HEK293T (cell line): ENCODE measurements at regions not wholly inside any gene's neighbourhood (a gene's known extent, or its start where the extent isn't known, plus 50 kb on each side); places are given as distances from the start of the nearest gene placed in this dataset.

Source experiments
- CTCF ChIA-PET: fragments of 350-600 bp; formaldehyde crosslinking; extraction: SDS; loops from one replicate; lab custom pipeline; 2021; ENCODE audit warnings: antibody characterized with exemption, inconsistent platforms; lab: Yijun Ruan, JAX
- POLR2A ChIA-PET: fragments of 350-600 bp; formaldehyde crosslinking; extraction: SDS; loops from one replicate; lab custom pipeline; 2020; ENCODE audit warnings: antibody characterized with exemption, inconsistent platforms; lab: Yijun Ruan, JAX
- DNase-seq: peaks from one replicate; pipeline ENCODE4 v3.0.0; 2012; ENCODE audit warnings: mixed read lengths; ENCODE audit errors: extremely low spot score
- ARNT ChIP-seq: fragments of 450-650 bp; IDR thresholded peaks from 2 replicates; pipeline ENCODE4 v1.6.1; 2017; ENCODE audit warnings: mild to moderate bottlenecking
- BHLHE40 ChIP-seq: fragments of 450-650 bp; IDR thresholded peaks from 2 replicates; pipeline ENCODE4 v1.6.1; 2016; ENCODE audit warnings: mild to moderate bottlenecking, moderate library complexity, borderline replicate concordance
- CTBP1 ChIP-seq: fragments of 450-650 bp; IDR thresholded peaks from 2 replicates; pipeline ENCODE4 v1.6.1; 2016; ENCODE audit warnings: borderline replicate concordance
- ELF4 ChIP-seq: fragments of 450-650 bp; IDR thresholded peaks from 2 replicates; pipeline ENCODE4 v1.6.1; 2017; ENCODE audit warnings: antibody characterized with exemption
- FOXA1 ChIP-seq: fragments of 450-650 bp; IDR thresholded peaks from 2 replicates; pipeline ENCODE4 v1.6.1; 2016; ENCODE audit warnings: mild to moderate bottlenecking
- FOXK2 ChIP-seq: fragments of 450-650 bp; IDR thresholded peaks from 2 replicates; pipeline ENCODE4 v1.6.1; 2016; ENCODE audit warnings: mild to moderate bottlenecking
- FOXM1 ChIP-seq: fragments of 450-650 bp; IDR thresholded peaks from 2 replicates; pipeline ENCODE4 v1.6.1; 2017; ENCODE audit warnings: mild to moderate bottlenecking, borderline replicate concordance
- HDGF ChIP-seq: fragments of 450-650 bp; IDR thresholded peaks from 2 replicates; pipeline ENCODE4 v1.6.1; 2017; ENCODE audit warnings: antibody characterized with exemption, borderline replicate concordance
- L3MBTL2 ChIP-seq: fragments of 450-650 bp; conservative IDR thresholded peaks from 2 replicates; pipeline ENCODE4 v1.6.1; 2016; ENCODE audit warnings: mild to moderate bottlenecking
- LEF1 ChIP-seq: fragments of 450-650 bp; IDR thresholded peaks from 2 replicates; pipeline ENCODE4 v1.6.1; 2017; ENCODE audit warnings: mild to moderate bottlenecking, borderline replicate concordance
- NFRKB ChIP-seq: fragments of 450-650 bp; IDR thresholded peaks from 2 replicates; pipeline ENCODE4 v1.6.1; 2016; ENCODE audit warnings: mild to moderate bottlenecking, moderate library complexity
- PKNOX1 ChIP-seq: fragments of 450-650 bp; IDR thresholded peaks from 2 replicates; pipeline ENCODE4 v1.6.1; 2016
- SP1 ChIP-seq: fragments of 450-650 bp; IDR thresholded peaks from 2 replicates; pipeline ENCODE4 v1.6.1; 2017
- SUZ12 ChIP-seq: fragments of 450-650 bp; IDR thresholded peaks from 2 replicates; pipeline ENCODE4 v1.6.1; 2016; ENCODE audit warnings: mild to moderate bottlenecking
- TARDBP ChIP-seq: fragments of 450-650 bp; IDR thresholded peaks from 2 replicates; pipeline ENCODE4 v1.6.1; 2016
- ZNF384 ChIP-seq: fragments of 450-650 bp; IDR thresholded peaks from 2 replicates; pipeline ENCODE4 v1.6.1; 2016

GRCh38 chr11:119793335-119793984 lies 64.5 kb upstream of the NECTIN1 start:
- DNase-seq = no peak
- ChIA-PET CTCF (interaction anchor here (0.8 kb wide), 1 partner anchor 13 kb away, joined by 4 read pairs; no protein-coding TSS in a partner anchor), POLR2A (no interaction called here)
- TF ChIP-seq TARDBP (no peak), NFRKB (no peak), FOXA1 (no peak), PKNOX1 (no peak), ARNT (no peak), SP1 (no peak), ZNF384 (no peak), FOXK2 (no peak)

DNA sequence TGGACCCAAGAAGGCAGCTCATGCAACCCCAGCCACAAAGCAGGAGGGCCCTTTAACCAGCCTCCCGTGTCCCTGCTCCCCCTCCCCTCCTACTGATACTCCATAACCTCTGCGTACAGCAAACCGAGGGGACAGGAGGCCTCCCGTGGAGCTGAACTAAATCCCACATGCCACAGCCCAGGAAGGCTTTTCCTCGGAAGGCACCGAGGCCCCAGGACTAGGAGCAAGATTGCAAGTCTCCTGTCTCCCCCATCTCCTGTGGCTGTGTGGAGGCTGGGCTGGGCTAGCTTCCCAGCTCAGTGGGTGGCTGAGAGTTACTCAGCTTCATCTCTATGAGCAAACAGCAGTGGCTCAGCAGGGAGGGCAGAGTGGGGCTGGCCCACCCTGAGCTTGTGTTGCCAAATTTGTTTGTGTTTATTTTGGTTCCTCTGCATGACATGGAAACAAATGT lies 62.7 kb upstream of the NECTIN1 start:
- ChIA-PET POLR2A (interaction anchor here (1.3 kb wide), 1 partner anchor 13 kb away, joined by 4 read pairs; no protein-coding TSS in a partner anchor), CTCF (interaction anchor here (0.7 to 0.8 kb wide), 2 partner anchors 21 to 33 kb away, joined by 3 to 5 read pairs; no protein-coding TSS in a partner anchor)
- TF ChIP-seq L3MBTL2 = no peak
- TF ChIP-seq FOXK2 = no peak
- no peak for TF ChIP-seq ZNF384
- TF ChIP-seq SP1 = no peak
- no peak for TF ChIP-seq LEF1
- TF ChIP-seq NFRKB = no peak
- no peak for TF ChIP-seq HDGF
- TF ChIP-seq FOXM1 = no peak
- TF ChIP-seq CTBP1 = no peak
- TF ChIP-seq ARNT = no peak
- no peak for TF ChIP-seq PKNOX1
- TF ChIP-seq SUZ12 = no peak
- no peak for TF ChIP-seq FOXA1
- no peak for TF ChIP-seq TARDBP
- TF ChIP-seq ELF4 = no peak
- TF ChIP-seq BHLHE40 = no peak
- peak; percentile 22 for DNase-seq

- TF ChIP-seq CTBP1 = no peak
- TF ChIP-seq TARDBP = no peak
- POLR2A ChIA-PET = interaction anchor here (1.3 kb wide), 1 partner anchor 12 kb away, joined by 4 read pairs; no protein-coding TSS in a partner anchor
- CTCF ChIA-PET = no interaction called here
- DNase-seq = no peak
These were observed 62.0 kb upstream of the NECTIN1 start for GRCh38 chr11:119791047-119791446.

DNA sequence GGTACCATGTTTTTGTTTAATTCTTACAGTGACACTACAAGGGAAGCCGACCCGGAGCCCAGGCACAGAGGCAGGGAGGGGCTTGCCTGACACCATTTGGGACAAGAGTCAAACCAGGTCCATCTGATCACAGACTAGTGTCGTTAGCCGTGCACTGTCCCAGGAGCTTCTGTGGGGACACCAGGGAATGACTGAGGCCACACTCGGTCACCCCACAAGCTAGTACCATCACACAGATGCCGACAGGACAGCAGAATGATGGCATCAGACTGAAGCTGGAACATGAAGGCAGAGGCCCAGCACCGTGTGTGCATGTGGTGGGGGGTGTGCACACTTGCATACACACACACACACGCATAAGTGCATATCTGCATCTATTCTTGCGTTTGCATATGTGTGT lies 61.5 kb upstream of the NECTIN1 start:
- ChIA-PET POLR2A (no interaction called here), CTCF (no interaction called here)
- TF ChIP-seq FOXM1 (no peak), BHLHE40 (no peak), L3MBTL2 (no peak), HDGF (no peak), ARNT (no peak), FOXK2 (no peak)
- no peak for DNase-seq

- TF ChIP-seq SP1 (no peak), ARNT (no peak), ELF4 (no peak), L3MBTL2 (no peak), FOXA1 (no peak), CTBP1 (no peak), TARDBP (no peak), SUZ12 (no peak), HDGF (no peak), FOXK2 (no peak), FOXM1 (no peak), ZNF384 (no peak), NFRKB (no peak), LEF1 (no peak), BHLHE40 (no peak)
- CTCF ChIA-PET = no interaction called here
- POLR2A ChIA-PET = no interaction called here
- no peak for DNase-seq
These were observed 60.9 kb upstream of the NECTIN1 start for GRCh38 chr11:119789766-119790407.

GRCh38 chr11:119788911-119789560 lies 60.0 kb upstream of the NECTIN1 start:
- no peak for DNase-seq
- CTCF ChIA-PET = no interaction called here
- TF ChIP-seq NFRKB (no peak), SUZ12 (no peak), FOXK2 (no peak), BHLHE40 (no peak), SP1 (no peak), L3MBTL2 (no peak)
- POLR2A ChIA-PET = no interaction called here
